ENCODE measurements at regions not wholly inside any gene's neighbourhood (a gene's known extent, or its start where the extent isn't known, plus 50 kb on each side); places are given as distances from the start of the nearest gene placed in this dataset.

DNA sequence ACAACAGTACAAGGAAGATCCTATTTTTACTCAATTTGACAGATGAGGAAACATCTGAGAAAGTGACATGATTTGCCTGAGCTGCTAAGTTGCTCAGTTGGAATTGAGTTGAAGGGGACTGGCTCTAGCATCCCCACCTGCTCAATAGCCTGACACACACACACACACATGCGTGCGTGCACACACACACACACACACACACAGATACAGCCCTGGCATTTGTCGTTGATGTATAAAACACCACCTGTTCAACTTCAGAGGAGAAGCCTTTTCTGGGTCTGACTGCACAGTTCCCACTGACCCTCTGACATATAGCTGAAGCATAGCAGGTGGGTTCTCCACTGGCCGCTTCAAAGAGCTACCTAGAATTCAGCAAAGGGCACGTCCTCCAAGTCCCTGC is 1045.9 kb downstream of the VRK1 start:
- CTCF ChIA-PET: no interaction called here
- no peaks in the 10 kb centered on the region for H3K9me3 Mint-ChIP-seq (ENCODE audit: unreplicated experiment)
- H3K4me1 Mint-ChIP-seq (ENCODE audit: low read depth, unreplicated experiment): no peaks in the 10 kb centered on the region
- no peaks in the 10 kb centered on the region for H3K4me1 ChIP-seq
- H3K9me3 ChIP-seq: no peaks in the 10 kb centered on the region
- DNase-seq: no peak
- H3K27me3 Mint-ChIP-seq (ENCODE audit: insufficient read depth, unreplicated experiment): peaks cover 2% of the 10 kb centered on the region
- TF ChIP-seq, protein P1, sequence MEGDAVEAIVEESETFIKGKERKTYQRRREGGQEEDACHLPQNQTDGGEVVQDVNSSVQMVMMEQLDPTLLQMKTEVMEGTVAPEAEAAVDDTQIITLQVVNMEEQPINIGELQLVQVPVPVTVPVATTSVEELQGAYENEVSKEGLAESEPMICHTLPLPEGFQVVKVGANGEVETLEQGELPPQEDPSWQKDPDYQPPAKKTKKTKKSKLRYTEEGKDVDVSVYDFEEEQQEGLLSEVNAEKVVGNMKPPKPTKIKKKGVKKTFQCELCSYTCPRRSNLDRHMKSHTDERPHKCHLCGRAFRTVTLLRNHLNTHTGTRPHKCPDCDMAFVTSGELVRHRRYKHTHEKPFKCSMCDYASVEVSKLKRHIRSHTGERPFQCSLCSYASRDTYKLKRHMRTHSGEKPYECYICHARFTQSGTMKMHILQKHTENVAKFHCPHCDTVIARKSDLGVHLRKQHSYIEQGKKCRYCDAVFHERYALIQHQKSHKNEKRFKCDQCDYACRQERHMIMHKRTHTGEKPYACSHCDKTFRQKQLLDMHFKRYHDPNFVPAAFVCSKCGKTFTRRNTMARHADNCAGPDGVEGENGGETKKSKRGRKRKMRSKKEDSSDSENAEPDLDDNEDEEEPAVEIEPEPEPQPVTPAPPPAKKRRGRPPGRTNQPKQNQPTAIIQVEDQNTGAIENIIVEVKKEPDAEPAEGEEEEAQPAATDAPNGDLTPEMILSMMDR (IDR thresholded peaks at IDR 0.05; ENCODE audit: insufficient read depth in 1 of 2, low read depth in 1 of 2, low read length in 1 of 2, severe bottlenecking in 1 of 2, unreplicated experiment in 1 of 2): no peak
- no peaks in the 10 kb centered on the region for H3K36me3 ChIP-seq (ENCODE audit: control insufficient read depth, insufficient read depth, low read length)
- no peaks in the 10 kb centered on the region for H3K27me3 ChIP-seq (replicated peaks; ENCODE audit: control insufficient read depth, insufficient read depth, low read length)
- POLR2A ChIA-PET: no interaction called here
- BruUV-seq (replicated peaks): no TSS peak
- H3K4me3 ChIP-seq (ENCODE audit: low read depth, low read length): no peak overlapping the region
- H3K36me3 Mint-ChIP-seq (ENCODE audit: insufficient read depth, unreplicated experiment): no peaks in the 10 kb centered on the region
- no peak overlapping the region for H3K4me3 Mint-ChIP-seq (ENCODE audit: unreplicated experiment)
- intact Hi-C loops (cut with micrococcal nuclease; ENCODE audit: unreplicated experiment): no loop called here
- H3K27ac Mint-ChIP-seq (ENCODE audit: unreplicated experiment): no peak overlapping the region

DNA sequence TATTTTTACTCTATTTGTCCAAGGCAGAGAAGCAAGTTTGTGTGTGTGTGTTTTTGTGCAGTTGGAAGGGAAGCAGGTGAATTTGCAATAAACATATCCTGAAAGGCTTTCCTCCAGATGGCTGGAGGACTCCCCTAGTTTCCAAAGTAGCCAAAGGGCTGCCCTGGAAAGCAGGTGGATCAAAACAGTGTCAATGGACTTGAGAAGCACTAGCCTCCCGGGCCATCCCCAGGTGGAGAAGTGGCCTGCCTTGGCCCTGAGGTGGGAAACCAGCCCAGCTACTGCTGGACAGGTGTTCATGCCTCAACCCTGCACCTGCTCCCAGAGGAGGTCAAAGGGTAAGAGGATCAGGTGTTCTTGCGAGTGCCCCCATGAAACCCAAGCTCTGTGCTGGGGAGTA is 1046.9 kb downstream of the VRK1 start:
- TF ChIP-seq, protein P1 (IDR thresholded peaks at IDR 0.05; ENCODE audit: insufficient read depth in 1 of 2, low read depth in 1 of 2, low read length in 1 of 2, severe bottlenecking in 1 of 2, unreplicated experiment in 1 of 2): no peak
- no peak for DNase-seq
- Mint-ChIP-seq H3K4me1 (ENCODE audit: low read depth, unreplicated experiment) (no peaks in the 10 kb centered on the region), H3K27ac (ENCODE audit: unreplicated experiment) (no peak overlapping the region), H3K27me3 (ENCODE audit: insufficient read depth, unreplicated experiment) (peaks cover 2% of the 10 kb centered on the region), H3K4me3 (ENCODE audit: unreplicated experiment) (no peak overlapping the region), H3K36me3 (ENCODE audit: insufficient read depth, unreplicated experiment) (no peaks in the 10 kb centered on the region), H3K9me3 (ENCODE audit: unreplicated experiment) (no peaks in the 10 kb centered on the region)
- H3K36me3 ChIP-seq (ENCODE audit: control insufficient read depth, insufficient read depth, low read length): no peaks in the 10 kb centered on the region
- no peaks in the 10 kb centered on the region for H3K4me1 ChIP-seq
- intact Hi-C loops (cut with micrococcal nuclease; ENCODE audit: unreplicated experiment): no loop called here
- ChIA-PET CTCF (no interaction called here), POLR2A (no interaction called here)
- no peaks in the 10 kb centered on the region for H3K27me3 ChIP-seq (replicated peaks; ENCODE audit: control insufficient read depth, insufficient read depth, low read length)
- H3K9me3 ChIP-seq: no peaks in the 10 kb centered on the region
- no peak overlapping the region for H3K4me3 ChIP-seq (ENCODE audit: low read depth, low read length)
- no TSS peak for BruUV-seq (replicated peaks)

DNA sequence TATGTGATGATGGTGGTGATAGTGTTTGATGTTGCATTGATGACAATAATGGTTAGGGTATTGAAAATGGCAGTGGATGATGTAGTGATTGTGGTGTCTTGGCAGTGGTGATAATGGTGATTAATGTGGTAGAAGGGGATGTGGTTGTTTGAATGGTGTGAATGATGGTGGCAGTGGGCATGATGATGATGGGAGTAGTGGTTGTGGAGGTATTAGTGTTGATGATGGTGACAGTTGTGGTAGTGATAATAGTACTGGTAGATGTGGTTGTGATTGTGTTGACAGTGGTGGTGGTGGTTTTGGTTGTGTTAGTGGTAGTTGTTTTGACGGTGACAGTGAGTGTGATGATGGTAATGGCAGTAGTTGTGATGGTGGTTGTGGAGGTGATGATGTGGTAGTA is 1049.0 kb downstream of the VRK1 start:
- Mint-ChIP-seq H3K4me1 (ENCODE audit: low read depth, unreplicated experiment) (no peaks in the 10 kb centered on the region), H3K9me3 (ENCODE audit: unreplicated experiment) (no peaks in the 10 kb centered on the region), H3K27me3 (ENCODE audit: insufficient read depth, unreplicated experiment) (peaks cover 2% of the 10 kb centered on the region), H3K36me3 (ENCODE audit: insufficient read depth, unreplicated experiment) (no peaks in the 10 kb centered on the region), H3K4me3 (ENCODE audit: unreplicated experiment) (no peak overlapping the region), H3K27ac (ENCODE audit: unreplicated experiment) (no peak overlapping the region)
- DNase-seq: no peak
- Histone ChIP-seq H3K9me3 (no peaks in the 10 kb centered on the region), H3K36me3 (ENCODE audit: control insufficient read depth, insufficient read depth, low read length) (no peaks in the 10 kb centered on the region), H3K4me1 (no peaks in the 10 kb centered on the region), H3K27me3 (replicated peaks; ENCODE audit: control insufficient read depth, insufficient read depth, low read length) (no peaks in the 10 kb centered on the region), H3K4me3 (ENCODE audit: low read depth, low read length) (no peak overlapping the region)
- no TSS peak for BruUV-seq (replicated peaks)
- intact Hi-C loops (cut with micrococcal nuclease; ENCODE audit: unreplicated experiment): no loop called here
- ChIA-PET CTCF (no interaction called here), POLR2A (no interaction called here)
- TF ChIP-seq, protein P1 (IDR thresholded peaks at IDR 0.05; ENCODE audit: insufficient read depth in 1 of 2, low read depth in 1 of 2, low read length in 1 of 2, severe bottlenecking in 1 of 2, unreplicated experiment in 1 of 2): no peak

All from Caco-2 (cell line).